ENCODE measurements at regions not wholly inside any gene's neighbourhood (a gene's known extent, or its start where the extent isn't known, plus 50 kb on each side); places are given as distances from the start of the nearest gene placed in this dataset.

DNA sequence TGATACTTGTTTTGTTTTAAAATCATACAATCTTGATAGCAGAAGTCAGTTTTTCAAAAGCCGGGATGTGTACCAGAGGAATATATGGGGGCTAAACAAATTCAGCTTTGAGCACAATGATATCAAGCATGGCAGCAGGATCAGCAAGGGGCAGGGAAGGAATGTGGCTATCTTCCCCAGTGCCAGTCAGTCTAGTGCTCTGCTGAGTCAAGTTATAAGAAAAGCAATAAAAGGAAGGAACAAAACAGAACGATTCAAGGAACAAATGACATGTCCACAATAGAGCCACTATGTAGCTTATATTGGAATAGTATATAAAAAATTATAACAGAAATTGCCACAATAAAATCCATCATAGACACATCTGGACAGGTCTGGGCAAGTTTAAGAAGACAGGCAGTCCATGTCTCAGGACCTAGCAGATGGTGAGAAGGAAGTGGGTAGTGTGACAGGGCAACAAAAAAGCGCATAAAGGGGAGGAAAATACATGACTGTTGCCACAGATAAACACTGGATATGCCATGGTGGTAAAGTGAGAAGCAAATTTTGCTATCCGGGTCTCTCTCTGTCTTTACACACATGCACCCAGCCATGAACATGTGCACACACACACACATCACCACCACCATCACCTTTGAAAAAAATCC lies 518.2 kb upstream of the HTR2C start:
- TF ChIP-seq, protein P1, sequence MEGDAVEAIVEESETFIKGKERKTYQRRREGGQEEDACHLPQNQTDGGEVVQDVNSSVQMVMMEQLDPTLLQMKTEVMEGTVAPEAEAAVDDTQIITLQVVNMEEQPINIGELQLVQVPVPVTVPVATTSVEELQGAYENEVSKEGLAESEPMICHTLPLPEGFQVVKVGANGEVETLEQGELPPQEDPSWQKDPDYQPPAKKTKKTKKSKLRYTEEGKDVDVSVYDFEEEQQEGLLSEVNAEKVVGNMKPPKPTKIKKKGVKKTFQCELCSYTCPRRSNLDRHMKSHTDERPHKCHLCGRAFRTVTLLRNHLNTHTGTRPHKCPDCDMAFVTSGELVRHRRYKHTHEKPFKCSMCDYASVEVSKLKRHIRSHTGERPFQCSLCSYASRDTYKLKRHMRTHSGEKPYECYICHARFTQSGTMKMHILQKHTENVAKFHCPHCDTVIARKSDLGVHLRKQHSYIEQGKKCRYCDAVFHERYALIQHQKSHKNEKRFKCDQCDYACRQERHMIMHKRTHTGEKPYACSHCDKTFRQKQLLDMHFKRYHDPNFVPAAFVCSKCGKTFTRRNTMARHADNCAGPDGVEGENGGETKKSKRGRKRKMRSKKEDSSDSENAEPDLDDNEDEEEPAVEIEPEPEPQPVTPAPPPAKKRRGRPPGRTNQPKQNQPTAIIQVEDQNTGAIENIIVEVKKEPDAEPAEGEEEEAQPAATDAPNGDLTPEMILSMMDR (IDR thresholded peaks at IDR 0.05; ENCODE audit: poor library complexity, severe bottlenecking): no peak
- no peak for TF ChIP-seq TAF1 (IDR thresholded peaks at IDR 0.05; ENCODE audit: low read depth)
